ENCODE measurements at regions not wholly inside any gene's neighbourhood (a gene's known extent, or its start where the extent isn't known, plus 50 kb on each side); places are given as distances from the start of the nearest gene placed in this dataset.
A peak's percentile ranks its signal among the peaks of the same experiment; 100 is the strongest.

- TF ChIP-seq CTCF (IDR thresholded peaks at IDR 0.05), result no peak
- peak in 1 of 3 donors; percentile 14 for DNase-seq
These were observed 50.2 kb upstream of the LRP8 start for GRCh38 chr1:53378061-53378460.

GRCh38 chr1:53378932-53379661 lies 51.2 kb upstream of the LRP8 start:
- TF ChIP-seq CTCF (IDR thresholded peaks at IDR 0.05), result no peak
- Histone ChIP-seq H3K4me3 (no peak overlapping the region), H3K4me1 (ENCODE audit: low read depth) (no peaks in the 10 kb centered on the region), H3K9me3 (no peaks in the 10 kb centered on the region), H3K36me3 (ENCODE audit: low read depth) (no peaks in the 10 kb centered on the region)
- ATAC-seq (no peak), DNase-seq (no peak)
- intact Hi-C loops (cut with DNase I, micrococcal nuclease), result no loop called here

More at GRCh38 chr1:53378061-53378460, 50.2 kb upstream of the LRP8 start:
- intact Hi-C loops (cut with DNase I, micrococcal nuclease), result no loop called here
- Histone ChIP-seq H3K9me3 (no peaks in the 10 kb centered on the region), H3K4me1 (ENCODE audit: low read depth) (no peaks in the 10 kb centered on the region), H3K4me3 (no peak overlapping the region), H3K36me3 (ENCODE audit: low read depth) (no peaks in the 10 kb centered on the region)
- no peak for ATAC-seq

GRCh38 chr1:53379662-53380002 lies 51.8 kb upstream of the LRP8 start:
- Histone ChIP-seq H3K4me3 (no peak overlapping the region), H3K9me3 (no peaks in the 10 kb centered on the region), H3K4me1 (ENCODE audit: low read depth) (no peaks in the 10 kb centered on the region), H3K36me3 (ENCODE audit: low read depth) (no peaks in the 10 kb centered on the region)
- ATAC-seq (no peak), DNase-seq (no peak)
- TF ChIP-seq CTCF (IDR thresholded peaks at IDR 0.05), result no peak
- intact Hi-C loops (cut with DNase I, micrococcal nuclease), result no loop called here

- intact Hi-C loops (cut with DNase I, micrococcal nuclease), result no loop called here
- ATAC-seq (no peak), DNase-seq (no peak)
- no peak overlapping the region for H3K4me3 ChIP-seq
- H3K9me3 ChIP-seq, result no peaks in the 10 kb centered on the region
- no peaks in the 10 kb centered on the region for H3K4me1 ChIP-seq (ENCODE audit: low read depth)
- no peaks in the 10 kb centered on the region for H3K36me3 ChIP-seq (ENCODE audit: low read depth)
- no peak for TF ChIP-seq CTCF (IDR thresholded peaks at IDR 0.05)
These were observed 52.4 kb upstream of the LRP8 start for GRCh38 chr1:53380296-53380695.

- Histone ChIP-seq H3K9me3 (no peaks in the 10 kb centered on the region), H3K4me1 (ENCODE audit: low read depth) (no peaks in the 10 kb centered on the region), H3K36me3 (ENCODE audit: low read depth) (no peaks in the 10 kb centered on the region), H3K4me3 (no peak overlapping the region)
- DNase-seq (no peak), ATAC-seq (no peak)
- intact Hi-C loops (cut with DNase I, micrococcal nuclease), result no loop called here
- no peak for TF ChIP-seq CTCF (IDR thresholded peaks at IDR 0.05)
These were observed 54.0 kb upstream of the LRP8 start for GRCh38 chr1:53381790-53382401.
